Caco-2 (cell line): ENCODE measurements at regions not wholly inside any gene's neighbourhood (a gene's known extent, or its start where the extent isn't known, plus 50 kb on each side); places are given as distances from the start of the nearest gene placed in this dataset.

Source experiments
- BruUV-seq: library from RNA; stranded (reverse); fragments of 400-500 nt; replicated peaks from 2 replicates; lab custom pipeline; 2021; lab: Mats Ljungman, UMichigan
- CTCF ChIA-PET: fragments of 300-600 bp; sonication (Branson Sonifier 250); formaldehyde crosslinking; loops from one replicate; lab custom pipeline; 2022; ENCODE audit warnings: antibody characterized with exemption; lab: Charles Lee
- POLR2A ChIA-PET: fragments of 300-600 bp; sonication (Branson Sonifier 250); formaldehyde crosslinking; loops from one replicate; lab custom pipeline; 2022; ENCODE audit warnings: antibody characterized with exemption; lab: Charles Lee
- DNase-seq, 2 experiments: peaks; one replicate each; pipeline versions ENCODE4 v3.0.0 to v3.0.0-alpha.2; 2020 to 2022
- H3K27me3 ChIP-seq: replicated peaks from 2 replicates; pipeline ENCODE4 v1.6.0; 2011; ENCODE audit warnings: low read length; ENCODE audit not compliant: control insufficient read depth, insufficient read depth
- H3K36me3 ChIP-seq: 2 replicates; pipeline ENCODE4 v1.5.1; 2011; ENCODE audit warnings: low read length; ENCODE audit not compliant: control insufficient read depth, insufficient read depth
- H3K4me1 ChIP-seq: fragments of 250-450 bp; sonication (Bioruptor Pico); 2 replicates; pipeline ENCODE4 v1.5.1; 2020; ENCODE audit warnings: mild to moderate bottlenecking
- H3K4me3 ChIP-seq: 2 replicates; pipeline ENCODE4 v1.5.1; 2011; ENCODE audit warnings: low read depth, mild to moderate bottlenecking, control low read depth, low read length
- H3K9me3 ChIP-seq: fragments of 250-450 bp; sonication (Bioruptor Pico); 2 replicates; pipeline ENCODE4 v1.5.1; 2020; ENCODE audit warnings: mild to moderate bottlenecking, moderate library complexity
- H3K27ac Mint-ChIP-seq: one replicate; pipeline ENCODE4 v1.8.0; 2022; ENCODE audit warnings: mixed read lengths; ENCODE audit not compliant: unreplicated experiment
- H3K27me3 Mint-ChIP-seq: one replicate; pipeline ENCODE4 v1.8.0; 2022; ENCODE audit warnings: mixed read lengths; ENCODE audit not compliant: insufficient read depth, unreplicated experiment
- H3K36me3 Mint-ChIP-seq: one replicate; pipeline ENCODE4 v1.8.0; 2022; ENCODE audit warnings: mild to moderate bottlenecking, mixed read lengths; ENCODE audit not compliant: insufficient read depth, unreplicated experiment
- H3K4me1 Mint-ChIP-seq: one replicate; pipeline ENCODE4 v1.8.0; 2022; ENCODE audit warnings: low read depth, mixed read lengths; ENCODE audit not compliant: unreplicated experiment
- H3K4me3 Mint-ChIP-seq: one replicate; pipeline ENCODE4 v1.8.0; 2022; ENCODE audit warnings: mild to moderate bottlenecking, moderate library complexity, mixed read lengths; ENCODE audit not compliant: unreplicated experiment
- H3K9me3 Mint-ChIP-seq: one replicate; pipeline ENCODE4 v1.8.0; 2022; ENCODE audit warnings: mixed read lengths; ENCODE audit not compliant: unreplicated experiment
- CTCF ChIP-seq, 2 experiments: fragments of 200-600 bp in 1 of 2; IDR thresholded peaks; 1 replicate in 1 of 2; 2 replicates in 1 of 2; pipeline versions ENCODE4 v1.5.1 to v1.8.0; 2011 to 2022; ENCODE audit warnings: antibody characterized with exemption in 1 of 2, control low read depth in 1 of 2, inconsistent platforms in 1 of 2, low read depth in 1 of 2, low read length in 1 of 2, mild to moderate bottlenecking in 1 of 2, moderate library complexity in 1 of 2; ENCODE audit not compliant: insufficient read depth in 1 of 2, severe bottlenecking in 1 of 2, unreplicated experiment in 1 of 2
- intact Hi-C: fragments of 100-400 bp; cut with micrococcal nuclease; formaldehyde crosslinking; loops from one replicate; pipeline ENCODE4 v1.10.0; 2022; ENCODE audit not compliant: unreplicated experiment

GRCh38 chr2:236677368-236677767, 107.7 kb downstream of the ACKR3 start:
- Mint-ChIP-seq H3K4me1 (no peaks in the 10 kb centered on the region), H3K4me3 (no peak overlapping the region), H3K9me3 (peaks cover 9% of the 10 kb centered on the region), H3K27ac (no peak overlapping the region), H3K27me3 (no peaks in the 10 kb centered on the region), H3K36me3 (no peaks in the 10 kb centered on the region)
- H3K9me3 ChIP-seq, result no peaks in the 10 kb centered on the region
- no peak for DNase-seq
- no peaks in the 10 kb centered on the region for H3K27me3 ChIP-seq
- intact Hi-C loops, result no loop called here
- ChIA-PET POLR2A (no interaction called here), CTCF (no interaction called here)
- no peak for TF ChIP-seq CTCF (IDR thresholded peaks at IDR 0.05; ENCODE audit: insufficient read depth in 1 of 2, low read depth in 1 of 2, low read length in 1 of 2, severe bottlenecking in 1 of 2, unreplicated experiment in 1 of 2)
- H3K4me3 ChIP-seq, result no peak overlapping the region
- no peaks in the 10 kb centered on the region for H3K36me3 ChIP-seq
- no peaks in the 10 kb centered on the region for H3K4me1 ChIP-seq
- no TSS peak for BruUV-seq

- ChIA-PET CTCF (no interaction called here), POLR2A (no interaction called here)
- no peak overlapping the region for H3K4me3 Mint-ChIP-seq
- H3K27me3 Mint-ChIP-seq, result no peaks in the 10 kb centered on the region
- H3K4me1 Mint-ChIP-seq, result no peaks in the 10 kb centered on the region
- H3K9me3 Mint-ChIP-seq, result no peaks in the 10 kb centered on the region
- TF ChIP-seq CTCF (IDR thresholded peaks at IDR 0.05; ENCODE audit: insufficient read depth in 1 of 2, low read depth in 1 of 2, low read length in 1 of 2, severe bottlenecking in 1 of 2, unreplicated experiment in 1 of 2), result no peak
- DNase-seq, result no peak
- BruUV-seq, result no TSS peak
- no peaks in the 10 kb centered on the region for H3K36me3 Mint-ChIP-seq
- no peaks in the 10 kb centered on the region for H3K27me3 ChIP-seq
- H3K4me3 ChIP-seq, result no peak overlapping the region
- no peaks in the 10 kb centered on the region for H3K36me3 ChIP-seq
- no peaks in the 10 kb centered on the region for H3K4me1 ChIP-seq
- H3K9me3 ChIP-seq, result no peaks in the 10 kb centered on the region
- H3K27ac Mint-ChIP-seq, result no peak overlapping the region
- intact Hi-C loops, result no loop called here
Measured at GRCh38 chr2:236678307-236678975, 108.8 kb downstream of the ACKR3 start.

GRCh38 chr2:236679884-236680860, 110.5 kb downstream of the ACKR3 start:
- no peak overlapping the region for H3K4me3 Mint-ChIP-seq
- no peak overlapping the region for H3K27ac Mint-ChIP-seq
- Histone ChIP-seq H3K9me3 (no peaks in the 10 kb centered on the region), H3K36me3 (no peaks in the 10 kb centered on the region), H3K27me3 (no peaks in the 10 kb centered on the region), H3K4me3 (no peak overlapping the region), H3K4me1 (no peaks in the 10 kb centered on the region)
- intact Hi-C loops, result no loop called here
- DNase-seq, result no peak
- no peaks in the 10 kb centered on the region for H3K9me3 Mint-ChIP-seq
- CTCF ChIA-PET, result no interaction called here
- no peaks in the 10 kb centered on the region for H3K36me3 Mint-ChIP-seq
- no peaks in the 10 kb centered on the region for H3K4me1 Mint-ChIP-seq
- TF ChIP-seq CTCF (IDR thresholded peaks at IDR 0.05; ENCODE audit: insufficient read depth in 1 of 2, low read depth in 1 of 2, low read length in 1 of 2, severe bottlenecking in 1 of 2, unreplicated experiment in 1 of 2), result no peak
- H3K27me3 Mint-ChIP-seq, result no peaks in the 10 kb centered on the region
- no TSS peak for BruUV-seq
- POLR2A ChIA-PET, result no interaction called here
